ENCODE measurements at regions not wholly inside any gene's neighbourhood (a gene's known extent, or its start where the extent isn't known, plus 50 kb on each side); places are given as distances from the start of the nearest gene placed in this dataset.

DNA sequence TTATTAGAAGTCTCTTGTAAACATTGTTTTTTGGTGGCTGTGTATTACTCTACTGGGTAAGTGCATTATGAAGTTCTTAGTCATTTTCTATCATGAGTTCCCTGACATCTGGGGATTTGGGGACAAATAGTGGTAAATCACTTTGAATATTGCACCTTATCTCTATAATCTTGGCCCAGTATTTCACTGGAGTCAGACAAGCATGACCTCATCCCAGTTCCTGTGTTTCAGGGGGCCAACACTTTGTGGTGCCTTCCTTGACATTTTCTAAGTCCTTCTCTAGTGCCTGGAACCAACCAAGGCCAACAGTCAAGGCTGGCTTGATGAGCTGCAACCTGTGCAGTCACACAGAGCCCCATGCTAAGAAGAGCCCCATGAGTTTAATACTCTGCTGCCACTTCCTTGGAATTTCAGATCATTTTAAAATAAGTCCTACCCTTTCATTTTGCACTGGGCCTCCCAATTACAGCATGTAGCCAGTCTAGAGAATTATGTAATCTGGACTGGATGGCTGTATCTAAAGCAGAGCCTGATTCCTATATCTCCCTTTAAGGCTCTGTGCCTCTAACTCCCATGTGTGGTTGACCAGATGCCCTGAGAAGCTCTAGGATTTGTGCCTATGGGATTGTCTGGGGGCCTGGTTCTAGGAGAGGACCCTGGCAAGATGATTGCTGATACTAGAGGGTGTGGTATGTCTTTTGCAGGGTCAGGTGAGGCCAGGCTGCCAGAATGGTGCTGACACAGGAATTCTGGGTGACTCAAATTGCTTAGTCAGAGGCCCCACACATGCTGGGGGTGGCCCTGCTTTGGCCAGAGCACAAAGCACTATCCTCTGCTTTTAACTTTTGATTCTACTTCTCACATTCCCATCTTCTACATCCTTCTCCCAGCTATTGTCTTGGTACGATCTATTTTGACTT, 319.6 kb upstream of the TBC1D5 start:
- no peak for DNase-seq (ENCODE audit: extremely low read depth, low read depth)
- H3K4me3 ChIP-seq (replicated peaks; ENCODE audit: low read depth, low read length) = no peak overlapping the region
- TF ChIP-seq, protein P1, sequence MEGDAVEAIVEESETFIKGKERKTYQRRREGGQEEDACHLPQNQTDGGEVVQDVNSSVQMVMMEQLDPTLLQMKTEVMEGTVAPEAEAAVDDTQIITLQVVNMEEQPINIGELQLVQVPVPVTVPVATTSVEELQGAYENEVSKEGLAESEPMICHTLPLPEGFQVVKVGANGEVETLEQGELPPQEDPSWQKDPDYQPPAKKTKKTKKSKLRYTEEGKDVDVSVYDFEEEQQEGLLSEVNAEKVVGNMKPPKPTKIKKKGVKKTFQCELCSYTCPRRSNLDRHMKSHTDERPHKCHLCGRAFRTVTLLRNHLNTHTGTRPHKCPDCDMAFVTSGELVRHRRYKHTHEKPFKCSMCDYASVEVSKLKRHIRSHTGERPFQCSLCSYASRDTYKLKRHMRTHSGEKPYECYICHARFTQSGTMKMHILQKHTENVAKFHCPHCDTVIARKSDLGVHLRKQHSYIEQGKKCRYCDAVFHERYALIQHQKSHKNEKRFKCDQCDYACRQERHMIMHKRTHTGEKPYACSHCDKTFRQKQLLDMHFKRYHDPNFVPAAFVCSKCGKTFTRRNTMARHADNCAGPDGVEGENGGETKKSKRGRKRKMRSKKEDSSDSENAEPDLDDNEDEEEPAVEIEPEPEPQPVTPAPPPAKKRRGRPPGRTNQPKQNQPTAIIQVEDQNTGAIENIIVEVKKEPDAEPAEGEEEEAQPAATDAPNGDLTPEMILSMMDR (IDR thresholded peaks at IDR 0.05; ENCODE audit: low read depth, low read length, missing control alignments) = no peak

- no peak for DNase-seq (ENCODE audit: extremely low read depth, low read depth)
- TF ChIP-seq, protein P1 (IDR thresholded peaks at IDR 0.05; ENCODE audit: low read depth, low read length, missing control alignments) = no peak
- H3K4me3 ChIP-seq (replicated peaks; ENCODE audit: low read depth, low read length) = no peak overlapping the region
Measured at GRCh38 chr3:18058666-18059065, 316.2 kb upstream of the TBC1D5 start.

DNA sequence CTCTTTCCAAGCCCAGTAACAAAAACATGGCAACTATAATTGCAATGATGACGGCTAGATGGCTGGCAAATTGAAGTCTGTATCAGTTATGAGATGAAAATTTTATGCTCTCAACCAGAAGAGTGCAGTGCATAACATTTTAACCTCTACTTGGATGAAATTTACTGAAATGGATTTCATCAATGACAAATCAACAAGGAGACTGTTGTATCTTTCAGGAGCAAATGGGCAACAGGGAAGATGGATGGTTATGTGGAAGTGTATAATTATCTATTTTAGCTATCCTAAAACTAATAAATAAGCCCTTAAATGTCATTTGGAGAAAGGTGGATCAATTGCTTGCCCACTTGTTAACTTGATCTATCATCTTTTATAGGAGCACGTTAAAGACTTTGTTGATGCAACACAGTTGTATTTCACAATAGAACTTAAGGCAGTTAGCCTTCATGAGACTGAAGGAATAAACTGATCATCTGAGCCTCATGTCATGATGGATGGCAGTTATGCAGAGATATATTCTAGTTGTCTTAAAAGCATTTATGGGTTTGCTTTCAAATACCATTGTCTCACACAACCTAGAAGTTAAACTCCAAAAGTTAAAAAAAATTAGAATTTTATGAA, 315.1 kb upstream of the TBC1D5 start:
- no peak overlapping the region for H3K4me3 ChIP-seq (replicated peaks; ENCODE audit: low read depth, low read length)
- TF ChIP-seq, protein P1 (IDR thresholded peaks at IDR 0.05; ENCODE audit: low read depth, low read length, missing control alignments) = no peak
- DNase-seq (ENCODE audit: extremely low read depth, low read depth) = no peak

- TF ChIP-seq, protein P1 (IDR thresholded peaks at IDR 0.05; ENCODE audit: low read depth, low read length, missing control alignments) = no peak
- DNase-seq (ENCODE audit: extremely low read depth, low read depth) = no peak
- no peak overlapping the region for H3K4me3 ChIP-seq (replicated peaks; ENCODE audit: low read depth, low read length)
Measured at GRCh38 chr3:18054625-18055024, 312.2 kb upstream of the TBC1D5 start.

- TF ChIP-seq, protein P1 (IDR thresholded peaks at IDR 0.05; ENCODE audit: low read depth, low read length, missing control alignments) = no peak
- DNase-seq (ENCODE audit: extremely low read depth, low read depth) = no peak
- no peak overlapping the region for H3K4me3 ChIP-seq (replicated peaks; ENCODE audit: low read depth, low read length)
Measured at GRCh38 chr3:18051306-18051705, 308.9 kb upstream of the TBC1D5 start.

- H3K4me3 ChIP-seq (replicated peaks; ENCODE audit: low read depth, low read length) = no peak overlapping the region
- TF ChIP-seq, protein P1 (IDR thresholded peaks at IDR 0.05; ENCODE audit: low read depth, low read length, missing control alignments) = no peak
- DNase-seq (ENCODE audit: extremely low read depth, low read depth) = no peak
Measured at GRCh38 chr3:18049096-18049495, 306.7 kb upstream of the TBC1D5 start.
